A549 (cell line): ENCODE measurements at regions not wholly inside any gene's neighbourhood (a gene's known extent, or its start where the extent isn't known, plus 50 kb on each side); places are given as distances from the start of the nearest gene placed in this dataset.

Experiments used
- CBX2 ChIP-seq: fragments of 200-600 bp; sonication (generic); IDR thresholded peaks from 2 replicates; pipeline ENCODE4 v1.6.1; 2016; ENCODE audit warnings: low read depth, mild to moderate bottlenecking, borderline replicate concordance
- EP300 ChIP-seq, 2 experiments: fragments of >200 bp; sonication (Bioruptor Twin); formaldehyde crosslinking; IDR thresholded peaks; 2 replicates in 1 of 2; 3 replicates in 1 of 2; pipeline ENCODE4 v1.6.1; 2016 to 2017
- HDAC2 ChIP-seq: fragments of 200-600 bp; sonication (generic); IDR thresholded peaks from 2 replicates; pipeline ENCODE4 v1.6.1; 2016
- HEYL ChIP-seq: fragments of 250-450 bp; sonication (Bioruptor Pico); IDR thresholded peaks from 2 replicates; pipeline ENCODE4 v1.8.0; 2021; ENCODE audit warnings: mild to moderate bottlenecking, moderate library complexity
- MYC ChIP-seq: IDR thresholded peaks from 2 replicates; pipeline ENCODE4 v1.6.1; 2012; ENCODE audit warnings: mild to moderate bottlenecking, inconsistent platforms, low read length, improper control_type of control experiment, borderline replicate concordance
- POLR2A ChIP-seq: IDR thresholded peaks from 2 replicates; pipeline ENCODE4 v1.6.1; 2012; ENCODE audit warnings: mild to moderate bottlenecking, low read length
- RAD21 ChIP-seq, 2 experiments: fragments of >200 bp in 1 of 2; sonication (Bioruptor Twin) in 1 of 2; formaldehyde crosslinking in 1 of 2; IDR thresholded peaks in 1 of 2; conservative IDR thresholded peaks in 1 of 2; 2 replicates in 1 of 2; 3 replicates in 1 of 2; pipeline ENCODE4 v1.6.1; 2012 to 2018; ENCODE audit warnings: inconsistent platforms in 1 of 2
- SMC3 ChIP-seq: fragments of >200 bp; sonication (Bioruptor Twin); formaldehyde crosslinking; IDR thresholded peaks from 3 replicates; pipeline ENCODE4 v1.6.1; 2018; ENCODE audit warnings: inconsistent platforms
- TF ChIP-seq, protein P1 (sequence below): fragments of >200 bp; sonication (Bioruptor Twin); formaldehyde crosslinking; IDR thresholded peaks from 3 replicates; pipeline ENCODE4 v1.5.1; 2016
- TF ChIP-seq, protein P2 (sequence below): fragments of 200-600 bp; sonication (generic); IDR thresholded peaks from 2 replicates; pipeline ENCODE4 v1.6.1; 2016; ENCODE audit warnings: antibody characterized with exemption, mild to moderate bottlenecking, moderate library complexity

DNA sequence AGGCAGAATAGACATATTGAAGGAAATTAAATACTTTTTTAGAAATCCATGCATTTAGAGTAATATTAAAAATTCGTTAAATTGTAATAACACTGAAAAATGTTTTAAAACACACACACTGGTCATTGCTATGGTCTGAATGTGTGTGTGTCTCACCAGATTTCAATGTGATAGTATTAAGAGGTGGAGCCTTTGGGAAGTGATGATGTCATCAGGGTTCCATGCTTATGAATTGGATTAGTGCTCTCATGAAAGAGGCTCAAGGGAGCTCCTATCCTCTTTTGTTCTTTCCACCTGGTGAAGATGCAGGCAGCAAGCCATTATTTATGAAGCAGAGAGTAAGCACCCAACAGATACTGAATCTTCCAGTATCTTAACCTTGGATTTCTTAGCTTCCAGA is 441.8 kb downstream of the CDH2 start:
- TF ChIP-seq, protein P1, sequence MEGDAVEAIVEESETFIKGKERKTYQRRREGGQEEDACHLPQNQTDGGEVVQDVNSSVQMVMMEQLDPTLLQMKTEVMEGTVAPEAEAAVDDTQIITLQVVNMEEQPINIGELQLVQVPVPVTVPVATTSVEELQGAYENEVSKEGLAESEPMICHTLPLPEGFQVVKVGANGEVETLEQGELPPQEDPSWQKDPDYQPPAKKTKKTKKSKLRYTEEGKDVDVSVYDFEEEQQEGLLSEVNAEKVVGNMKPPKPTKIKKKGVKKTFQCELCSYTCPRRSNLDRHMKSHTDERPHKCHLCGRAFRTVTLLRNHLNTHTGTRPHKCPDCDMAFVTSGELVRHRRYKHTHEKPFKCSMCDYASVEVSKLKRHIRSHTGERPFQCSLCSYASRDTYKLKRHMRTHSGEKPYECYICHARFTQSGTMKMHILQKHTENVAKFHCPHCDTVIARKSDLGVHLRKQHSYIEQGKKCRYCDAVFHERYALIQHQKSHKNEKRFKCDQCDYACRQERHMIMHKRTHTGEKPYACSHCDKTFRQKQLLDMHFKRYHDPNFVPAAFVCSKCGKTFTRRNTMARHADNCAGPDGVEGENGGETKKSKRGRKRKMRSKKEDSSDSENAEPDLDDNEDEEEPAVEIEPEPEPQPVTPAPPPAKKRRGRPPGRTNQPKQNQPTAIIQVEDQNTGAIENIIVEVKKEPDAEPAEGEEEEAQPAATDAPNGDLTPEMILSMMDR: no peak
- TF ChIP-seq EP300 (IDR thresholded peaks at IDR 0.05) (no peak), RAD21 (conservative IDR thresholded peaks at IDR 0.05 in 1 of 2, IDR thresholded peaks at IDR 0.05 in 1 of 2) (no peak), POLR2A (no peak), SMC3 (no peak), MYC (no peak), CBX2 (no peak), HDAC2 (no peak), HEYL (CRISPR knock-in tag) (no peak)
- TF ChIP-seq, protein P2, sequence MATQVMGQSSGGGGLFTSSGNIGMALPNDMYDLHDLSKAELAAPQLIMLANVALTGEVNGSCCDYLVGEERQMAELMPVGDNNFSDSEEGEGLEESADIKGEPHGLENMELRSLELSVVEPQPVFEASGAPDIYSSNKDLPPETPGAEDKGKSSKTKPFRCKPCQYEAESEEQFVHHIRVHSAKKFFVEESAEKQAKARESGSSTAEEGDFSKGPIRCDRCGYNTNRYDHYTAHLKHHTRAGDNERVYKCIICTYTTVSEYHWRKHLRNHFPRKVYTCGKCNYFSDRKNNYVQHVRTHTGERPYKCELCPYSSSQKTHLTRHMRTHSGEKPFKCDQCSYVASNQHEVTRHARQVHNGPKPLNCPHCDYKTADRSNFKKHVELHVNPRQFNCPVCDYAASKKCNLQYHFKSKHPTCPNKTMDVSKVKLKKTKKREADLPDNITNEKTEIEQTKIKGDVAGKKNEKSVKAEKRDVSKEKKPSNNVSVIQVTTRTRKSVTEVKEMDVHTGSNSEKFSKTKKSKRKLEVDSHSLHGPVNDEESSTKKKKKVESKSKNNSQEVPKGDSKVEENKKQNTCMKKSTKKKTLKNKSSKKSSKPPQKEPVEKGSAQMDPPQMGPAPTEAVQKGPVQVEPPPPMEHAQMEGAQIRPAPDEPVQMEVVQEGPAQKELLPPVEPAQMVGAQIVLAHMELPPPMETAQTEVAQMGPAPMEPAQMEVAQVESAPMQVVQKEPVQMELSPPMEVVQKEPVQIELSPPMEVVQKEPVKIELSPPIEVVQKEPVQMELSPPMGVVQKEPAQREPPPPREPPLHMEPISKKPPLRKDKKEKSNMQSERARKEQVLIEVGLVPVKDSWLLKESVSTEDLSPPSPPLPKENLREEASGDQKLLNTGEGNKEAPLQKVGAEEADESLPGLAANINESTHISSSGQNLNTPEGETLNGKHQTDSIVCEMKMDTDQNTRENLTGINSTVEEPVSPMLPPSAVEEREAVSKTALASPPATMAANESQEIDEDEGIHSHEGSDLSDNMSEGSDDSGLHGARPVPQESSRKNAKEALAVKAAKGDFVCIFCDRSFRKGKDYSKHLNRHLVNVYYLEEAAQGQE: no peak
